ENCODE measurements at regions not wholly inside any gene's neighbourhood (a gene's known extent, or its start where the extent isn't known, plus 50 kb on each side); places are given as distances from the start of the nearest gene placed in this dataset.

DNA sequence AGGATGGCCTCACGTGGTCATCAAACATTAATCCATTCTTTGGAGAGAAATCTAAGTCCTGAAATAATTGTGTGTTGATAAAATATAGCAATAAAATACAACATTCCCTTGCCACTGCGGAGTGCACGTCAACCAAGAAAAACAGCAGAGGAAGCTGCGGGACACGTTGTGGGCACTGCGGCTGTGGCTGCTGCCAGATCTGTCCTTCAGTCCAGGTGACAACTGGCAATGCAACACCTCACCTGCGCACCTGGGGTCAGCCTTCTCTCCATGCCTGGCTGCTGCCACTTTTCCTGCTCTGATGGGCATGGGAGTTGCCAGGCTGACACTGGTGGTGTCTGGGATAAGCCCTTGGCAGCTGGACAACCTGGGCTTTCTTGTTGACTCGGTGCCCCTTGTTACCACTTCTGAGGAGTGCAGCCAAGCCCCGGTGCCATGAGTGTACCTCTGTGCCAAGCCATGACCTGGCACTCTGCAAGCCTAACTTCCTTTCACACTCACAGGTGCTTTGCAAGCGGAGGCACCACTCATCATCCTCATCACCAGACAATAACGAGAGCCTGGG, 251.6 kb upstream of the TSHZ3 start:
- no peak overlapping the region for H3K9ac ChIP-seq (ENCODE audit: low read length)
- H3K9me3 ChIP-seq (ENCODE audit: insufficient read depth, low read length) = no peaks in the 10 kb centered on the region
- no peak overlapping the region for H2AFZ ChIP-seq (ENCODE audit: low read depth, low read length)
- no peak overlapping the region for H3K27ac ChIP-seq (ENCODE audit: low read length)
- no peak overlapping the region for H3K4me2 ChIP-seq (ENCODE audit: low read length)
- H3K79me2 ChIP-seq (ENCODE audit: low read length) = no peaks in the 10 kb centered on the region
- H4K20me1 ChIP-seq (ENCODE audit: insufficient read depth, low read length) = no peaks in the 10 kb centered on the region
- H3K36me3 ChIP-seq (replicated peaks; ENCODE audit: low read depth, low read length) = no peaks in the 10 kb centered on the region
- no peaks in the 10 kb centered on the region for H3K4me1 ChIP-seq (ENCODE audit: low read length)
- no peak overlapping the region for H3K4me3 ChIP-seq (ENCODE audit: low read length)
- TF ChIP-seq, protein P1, sequence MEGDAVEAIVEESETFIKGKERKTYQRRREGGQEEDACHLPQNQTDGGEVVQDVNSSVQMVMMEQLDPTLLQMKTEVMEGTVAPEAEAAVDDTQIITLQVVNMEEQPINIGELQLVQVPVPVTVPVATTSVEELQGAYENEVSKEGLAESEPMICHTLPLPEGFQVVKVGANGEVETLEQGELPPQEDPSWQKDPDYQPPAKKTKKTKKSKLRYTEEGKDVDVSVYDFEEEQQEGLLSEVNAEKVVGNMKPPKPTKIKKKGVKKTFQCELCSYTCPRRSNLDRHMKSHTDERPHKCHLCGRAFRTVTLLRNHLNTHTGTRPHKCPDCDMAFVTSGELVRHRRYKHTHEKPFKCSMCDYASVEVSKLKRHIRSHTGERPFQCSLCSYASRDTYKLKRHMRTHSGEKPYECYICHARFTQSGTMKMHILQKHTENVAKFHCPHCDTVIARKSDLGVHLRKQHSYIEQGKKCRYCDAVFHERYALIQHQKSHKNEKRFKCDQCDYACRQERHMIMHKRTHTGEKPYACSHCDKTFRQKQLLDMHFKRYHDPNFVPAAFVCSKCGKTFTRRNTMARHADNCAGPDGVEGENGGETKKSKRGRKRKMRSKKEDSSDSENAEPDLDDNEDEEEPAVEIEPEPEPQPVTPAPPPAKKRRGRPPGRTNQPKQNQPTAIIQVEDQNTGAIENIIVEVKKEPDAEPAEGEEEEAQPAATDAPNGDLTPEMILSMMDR (IDR thresholded peaks at IDR 0.05; ENCODE audit: low read depth, low read length) = no peak
- no peak for TF ChIP-seq EZH2phosphoT487 (IDR thresholded peaks at IDR 0.05; ENCODE audit: low read depth)
- no peaks in the 10 kb centered on the region for H3K27me3 ChIP-seq (ENCODE audit: low read depth, low read length)

DNA sequence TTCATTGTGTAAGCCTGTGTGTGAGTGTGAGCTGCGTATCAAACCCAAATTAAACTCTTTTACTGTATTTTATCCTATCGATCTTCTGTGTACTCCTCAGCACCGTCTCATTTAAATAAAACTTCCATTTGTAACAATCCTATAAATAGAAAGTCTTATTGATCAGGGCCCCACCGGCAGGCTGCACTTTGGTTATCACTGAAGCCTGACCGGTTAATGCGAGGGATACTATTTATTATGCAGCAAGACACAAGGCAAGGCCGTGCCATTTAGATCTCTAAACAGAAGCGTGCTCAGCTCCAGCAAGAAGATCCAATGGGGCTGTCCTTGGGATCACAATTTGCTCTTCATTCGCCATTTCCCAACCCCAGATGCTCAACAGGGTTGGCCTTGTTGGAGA, 252.6 kb upstream of the TSHZ3 start:
- Histone ChIP-seq H3K27me3 (ENCODE audit: low read depth, low read length) (no peaks in the 10 kb centered on the region), H4K20me1 (ENCODE audit: insufficient read depth, low read length) (no peaks in the 10 kb centered on the region), H3K4me3 (ENCODE audit: low read length) (no peak overlapping the region), H2AFZ (ENCODE audit: low read depth, low read length) (no peak overlapping the region), H3K79me2 (ENCODE audit: low read length) (no peaks in the 10 kb centered on the region), H3K27ac (ENCODE audit: low read length) (no peak overlapping the region), H3K9ac (ENCODE audit: low read length) (no peak overlapping the region), H3K9me3 (ENCODE audit: insufficient read depth, low read length) (no peaks in the 10 kb centered on the region), H3K4me2 (ENCODE audit: low read length) (no peak overlapping the region), H3K36me3 (replicated peaks; ENCODE audit: low read depth, low read length) (no peaks in the 10 kb centered on the region), H3K4me1 (ENCODE audit: low read length) (no peaks in the 10 kb centered on the region)
- TF ChIP-seq, protein P1 (IDR thresholded peaks at IDR 0.05; ENCODE audit: low read depth, low read length) = no peak
- TF ChIP-seq EZH2phosphoT487 (IDR thresholded peaks at IDR 0.05; ENCODE audit: low read depth) = no peak

DNA sequence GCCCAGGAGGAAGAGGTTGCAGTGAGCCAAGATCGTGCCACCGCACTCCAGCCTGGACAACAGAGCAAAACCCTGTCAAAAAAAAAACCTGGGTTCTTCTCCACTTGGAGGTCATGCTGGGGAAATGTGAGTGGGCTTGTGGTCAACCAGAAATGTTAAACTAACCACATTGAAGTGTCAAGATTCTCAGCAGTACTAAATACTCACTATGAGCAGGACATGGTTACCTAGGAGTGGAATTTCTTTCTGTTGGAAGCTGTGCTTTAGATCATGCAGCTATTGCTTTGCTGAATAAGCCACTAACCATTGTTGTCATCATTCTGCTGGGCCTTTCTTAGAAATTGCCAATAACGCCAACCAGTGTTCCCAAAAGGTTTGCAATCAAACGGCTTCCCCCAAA, 253.3 kb upstream of the TSHZ3 start:
- Histone ChIP-seq H3K9ac (ENCODE audit: low read length) (no peak overlapping the region), H3K27me3 (ENCODE audit: low read depth, low read length) (no peaks in the 10 kb centered on the region), H3K4me3 (ENCODE audit: low read length) (no peak overlapping the region), H3K79me2 (ENCODE audit: low read length) (no peaks in the 10 kb centered on the region), H3K36me3 (replicated peaks; ENCODE audit: low read depth, low read length) (no peaks in the 10 kb centered on the region), H4K20me1 (ENCODE audit: insufficient read depth, low read length) (no peaks in the 10 kb centered on the region), H3K27ac (ENCODE audit: low read length) (no peak overlapping the region), H3K4me2 (ENCODE audit: low read length) (no peak overlapping the region), H2AFZ (ENCODE audit: low read depth, low read length) (no peak overlapping the region), H3K4me1 (ENCODE audit: low read length) (no peaks in the 10 kb centered on the region), H3K9me3 (ENCODE audit: insufficient read depth, low read length) (no peaks in the 10 kb centered on the region)
- TF ChIP-seq, protein P1 (IDR thresholded peaks at IDR 0.05; ENCODE audit: low read depth, low read length) = no peak
- TF ChIP-seq EZH2phosphoT487 (IDR thresholded peaks at IDR 0.05; ENCODE audit: low read depth) = no peak

DNA sequence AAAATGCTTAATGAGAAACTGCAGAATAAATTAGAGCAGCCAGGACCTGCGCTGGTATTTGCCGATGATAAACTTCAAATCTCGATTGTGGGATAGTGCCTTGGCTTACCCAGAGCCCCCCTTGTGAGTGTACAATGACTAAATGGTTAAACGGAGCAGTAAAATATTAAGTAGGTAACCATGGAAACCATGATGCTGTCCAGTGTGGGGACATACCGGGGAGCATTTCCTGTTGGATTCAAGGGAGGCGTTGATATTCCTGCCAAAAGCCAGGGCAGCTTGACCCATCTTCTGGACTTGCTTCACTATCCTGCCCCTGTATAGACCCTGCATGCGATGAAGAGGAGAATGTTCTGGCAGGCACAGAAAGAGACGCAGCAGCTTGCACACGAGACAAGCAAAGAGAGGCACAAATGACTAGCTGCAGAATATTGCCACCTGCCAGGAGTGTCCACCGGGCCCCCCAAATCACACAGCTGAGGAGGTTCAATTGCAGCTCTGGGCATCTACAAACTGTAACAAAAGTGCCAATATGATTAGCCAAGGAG, 255.3 kb upstream of the TSHZ3 start:
- no peaks in the 10 kb centered on the region for H3K27me3 ChIP-seq (ENCODE audit: low read depth, low read length)
- no peak overlapping the region for H3K4me2 ChIP-seq (ENCODE audit: low read length)
- H3K9me3 ChIP-seq (ENCODE audit: insufficient read depth, low read length) = no peaks in the 10 kb centered on the region
- no peak for TF ChIP-seq EZH2phosphoT487 (IDR thresholded peaks at IDR 0.05; ENCODE audit: low read depth)
- TF ChIP-seq, protein P1 (IDR thresholded peaks at IDR 0.05; ENCODE audit: low read depth, low read length) = no peak
- H3K4me3 ChIP-seq (ENCODE audit: low read length) = no peak overlapping the region
- no peaks in the 10 kb centered on the region for H3K36me3 ChIP-seq (replicated peaks; ENCODE audit: low read depth, low read length)
- no peak overlapping the region for H3K27ac ChIP-seq (ENCODE audit: low read length)
- H3K4me1 ChIP-seq (ENCODE audit: low read length) = no peaks in the 10 kb centered on the region
- no peak overlapping the region for H3K9ac ChIP-seq (ENCODE audit: low read length)
- H4K20me1 ChIP-seq (ENCODE audit: insufficient read depth, low read length) = no peaks in the 10 kb centered on the region
- H2AFZ ChIP-seq (ENCODE audit: low read depth, low read length) = no peak overlapping the region
- H3K79me2 ChIP-seq (ENCODE audit: low read length) = no peaks in the 10 kb centered on the region

All from OCI-LY3 (cell line).